SK-N-MC (cell line): ENCODE measurements at regions not wholly inside any gene's neighbourhood (a gene's known extent, or its start where the extent isn't known, plus 50 kb on each side); places are given as distances from the start of the nearest gene placed in this dataset.
"Not testable (repeated sequence)": the region's sequence is repeated elsewhere in the genome, so short reads cannot be mapped to it uniquely, and the experiment has no call there.

ENCODE experiments used
- EZH2 ChIP-seq: fragments of 200-600 bp; sonication (generic); IDR thresholded peaks from one replicate; pipeline ENCODE4 v1.6.1; 2017; ENCODE audit warnings: antibody characterized with exemption
- POLR2AphosphoS5 ChIP-seq: IDR thresholded peaks from 2 replicates; pipeline ENCODE4 v1.6.1; 2012; ENCODE audit warnings: mild to moderate bottlenecking, low read depth, low read length, borderline replicate concordance

- not testable (repeated sequence) for TF ChIP-seq EZH2, POLR2AphosphoS5
These were observed 86.1 kb downstream of the XRCC2 start for GRCh38 chr7:152589821-152590220.
